C4-2B (cell line): ENCODE measurements at regions not wholly inside any gene's neighbourhood (a gene's known extent, or its start where the extent isn't known, plus 50 kb on each side); places are given as distances from the start of the nearest gene placed in this dataset.
"Not testable (repeated sequence)": the region's sequence is repeated elsewhere in the genome, so short reads cannot be mapped to it uniquely, and the experiment has no call there.

Source experiments
- H3K27ac ChIP-seq: fragments of 450-650 bp; 2 replicates; pipeline ENCODE4 v1.5.1; 2017
- ZFX ChIP-seq: fragments of 450-650 bp; IDR thresholded peaks from 2 replicates; pipeline ENCODE4 v1.6.1; 2017
- TF ChIP-seq, protein P1 (sequence below): fragments of 450-650 bp; conservative IDR thresholded peaks from 2 replicates; pipeline ENCODE4 v1.5.1; 2017; ENCODE audit warnings: mild to moderate bottlenecking

GRCh38 chr2:132347041-132347780 is 69.4 kb upstream of the GPR39 start:
- TF ChIP-seq ZFX: peak; percentile 33; the same call in 1 of the 2 replicates
- H3K27ac ChIP-seq: peak overlapping the region; percentile 27; the same call in 1 of the 2 replicates

DNA sequence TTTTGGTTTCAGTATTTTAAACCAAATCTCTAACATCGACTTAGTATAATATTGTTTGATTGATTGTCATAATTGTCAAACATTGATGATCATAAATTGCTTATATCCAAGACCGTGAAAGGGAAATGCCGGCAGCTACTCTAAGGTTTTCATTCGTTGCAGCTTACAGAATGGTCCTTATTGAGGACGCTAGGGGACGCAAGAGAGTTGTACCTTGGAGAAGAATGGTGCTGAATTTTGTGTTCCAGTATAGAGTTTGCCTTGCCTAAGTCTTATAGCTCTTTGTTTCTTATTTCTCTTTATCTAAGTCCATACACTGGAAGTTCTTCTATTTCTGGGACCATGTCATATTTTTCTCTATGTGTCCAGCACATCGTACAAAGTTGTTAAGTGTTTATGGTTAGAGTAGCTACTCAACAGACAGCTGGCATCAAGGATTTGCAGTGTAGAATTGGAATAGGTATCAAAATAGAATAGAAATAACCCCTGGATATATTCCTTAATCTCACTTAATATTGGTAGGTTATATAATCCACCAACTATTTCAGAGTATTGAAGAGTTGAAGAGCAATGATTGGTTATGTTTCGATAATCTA is 67.4 kb upstream of the GPR39 start:
- TF ChIP-seq, protein P1, sequence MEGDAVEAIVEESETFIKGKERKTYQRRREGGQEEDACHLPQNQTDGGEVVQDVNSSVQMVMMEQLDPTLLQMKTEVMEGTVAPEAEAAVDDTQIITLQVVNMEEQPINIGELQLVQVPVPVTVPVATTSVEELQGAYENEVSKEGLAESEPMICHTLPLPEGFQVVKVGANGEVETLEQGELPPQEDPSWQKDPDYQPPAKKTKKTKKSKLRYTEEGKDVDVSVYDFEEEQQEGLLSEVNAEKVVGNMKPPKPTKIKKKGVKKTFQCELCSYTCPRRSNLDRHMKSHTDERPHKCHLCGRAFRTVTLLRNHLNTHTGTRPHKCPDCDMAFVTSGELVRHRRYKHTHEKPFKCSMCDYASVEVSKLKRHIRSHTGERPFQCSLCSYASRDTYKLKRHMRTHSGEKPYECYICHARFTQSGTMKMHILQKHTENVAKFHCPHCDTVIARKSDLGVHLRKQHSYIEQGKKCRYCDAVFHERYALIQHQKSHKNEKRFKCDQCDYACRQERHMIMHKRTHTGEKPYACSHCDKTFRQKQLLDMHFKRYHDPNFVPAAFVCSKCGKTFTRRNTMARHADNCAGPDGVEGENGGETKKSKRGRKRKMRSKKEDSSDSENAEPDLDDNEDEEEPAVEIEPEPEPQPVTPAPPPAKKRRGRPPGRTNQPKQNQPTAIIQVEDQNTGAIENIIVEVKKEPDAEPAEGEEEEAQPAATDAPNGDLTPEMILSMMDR: peak; percentile 62

DNA sequence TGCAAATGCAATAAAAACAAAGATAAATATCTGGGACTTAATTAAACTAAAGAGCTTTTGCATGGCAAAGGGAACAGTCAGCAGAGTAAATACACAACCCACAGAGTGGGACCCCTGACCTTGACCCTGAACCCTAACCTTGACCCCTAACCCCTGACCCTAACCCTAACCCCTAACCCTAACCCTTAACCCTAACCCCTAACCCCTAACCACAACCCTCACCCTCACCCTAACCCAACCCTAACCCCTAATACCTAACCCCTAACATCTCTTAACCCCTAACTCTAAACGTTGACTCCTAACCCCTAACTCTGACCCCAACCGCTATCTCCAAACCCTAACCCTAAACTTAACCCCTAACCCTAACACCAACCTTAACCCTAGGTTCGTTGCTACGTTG is 64.9 kb upstream of the GPR39 start:
- not testable (repeated sequence) for H3K27ac ChIP-seq

More for the DNA sequence above, 67.4 kb upstream of the GPR39 start:
- H3K27ac ChIP-seq: not testable (repeated sequence)

GRCh38 chr2:132352481-132353001 is 64.1 kb upstream of the GPR39 start:
- H3K27ac ChIP-seq: not testable (repeated sequence)

DNA sequence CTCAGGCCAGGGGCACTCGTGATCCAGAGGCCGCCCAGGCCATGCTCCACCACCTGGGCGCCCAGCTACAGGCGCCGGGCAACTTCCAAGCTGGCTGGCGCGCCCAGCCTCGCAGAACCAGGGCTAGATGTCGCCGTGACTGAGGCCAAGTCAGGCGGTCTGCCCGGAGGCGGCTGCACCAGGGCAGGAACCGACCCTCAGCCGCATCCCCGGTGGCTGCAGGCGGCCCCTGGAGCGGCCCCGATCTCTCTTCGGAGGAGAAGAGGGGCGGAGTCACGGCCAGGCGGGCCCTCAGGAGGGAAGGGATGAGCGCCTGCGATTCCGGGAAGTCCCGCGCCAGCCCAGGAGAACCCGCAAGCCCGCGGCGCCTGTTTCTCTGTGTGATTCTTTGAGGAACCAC is 63.2 kb upstream of the GPR39 start:
- not testable (repeated sequence) for H3K27ac ChIP-seq

- not testable (repeated sequence) for H3K27ac ChIP-seq
These were observed 55.6 kb upstream of the GPR39 start for GRCh38 chr2:132360964-132361363.

- H3K27ac ChIP-seq: not testable (repeated sequence)
These were observed 55.1 kb upstream of the GPR39 start for GRCh38 chr2:132361498-132361897.

GRCh38 chr2:132363352-132363751 is 53.3 kb upstream of the GPR39 start:
- not testable (repeated sequence) for H3K27ac ChIP-seq

GRCh38 chr2:132365963-132366362 is 50.6 kb upstream of the GPR39 start:
- not testable (repeated sequence) for H3K27ac ChIP-seq

GRCh38 chr2:132366421-132367180 is 50.0 kb upstream of the GPR39 start:
- TF ChIP-seq, protein P1: no peak
- no peak for TF ChIP-seq ZFX

More at GRCh38 chr2:132366421-132367180, 50.0 kb upstream of the GPR39 start:
- H3K27ac ChIP-seq: no peak overlapping the region
